Colonic mucosa (tissue), 4 donors: ENCODE measurements at regions not wholly inside any gene's neighbourhood (a gene's known extent, or its start where the extent isn't known, plus 50 kb on each side); places are given as distances from the start of the nearest gene placed in this dataset.

Experiments used
- DNase-seq: peaks from one replicate; pipeline ENCODE4 v3.0.0-alpha.2; 2020
- H3K27ac ChIP-seq: fragments of 200-600 bp; one replicate; pipeline ENCODE4 v1.8.0; 2021
- H3K27me3 ChIP-seq: fragments of 200-600 bp; one replicate; pipeline ENCODE4 v1.8.0; 2021
- H3K36me3 ChIP-seq: fragments of 200-600 bp; one replicate; pipeline ENCODE4 v1.8.0; 2021
- H3K4me1 ChIP-seq: fragments of 200-600 bp; one replicate; pipeline ENCODE4 v1.8.0; 2021; ENCODE audit warnings: mild to moderate bottlenecking
- H3K4me3 ChIP-seq: fragments of 200-600 bp; one replicate; pipeline ENCODE4 v1.8.0; 2021
- H3K9ac ChIP-seq, 2 donors: one replicate each; pipeline ENCODE4 v1.7.0; 2013; ENCODE audit warnings: control low read depth in 2 of 2, low read depth in 2 of 2, low read length in 2 of 2
- H3K9me3 ChIP-seq: fragments of 200-600 bp; one replicate; pipeline ENCODE4 v1.8.0; 2021
- intact Hi-C: fragments of 100-400 bp; cut with DNase I; formaldehyde crosslinking; loops from one replicate; pipeline ENCODE4 v1.14.1; 2022
- TF ChIP-seq, protein P1 (sequence below): fragments of 200-600 bp; IDR thresholded peaks from one replicate; pipeline ENCODE4 v1.8.0; 2022; ENCODE audit warnings: antibody characterized with exemption, mild to moderate bottlenecking
- donor health status: healthy.
- donor health status: DM: no; HTN: no; CAD: no.
- donor health status: DM: no; HTN: no; CAD: no.

DNA sequence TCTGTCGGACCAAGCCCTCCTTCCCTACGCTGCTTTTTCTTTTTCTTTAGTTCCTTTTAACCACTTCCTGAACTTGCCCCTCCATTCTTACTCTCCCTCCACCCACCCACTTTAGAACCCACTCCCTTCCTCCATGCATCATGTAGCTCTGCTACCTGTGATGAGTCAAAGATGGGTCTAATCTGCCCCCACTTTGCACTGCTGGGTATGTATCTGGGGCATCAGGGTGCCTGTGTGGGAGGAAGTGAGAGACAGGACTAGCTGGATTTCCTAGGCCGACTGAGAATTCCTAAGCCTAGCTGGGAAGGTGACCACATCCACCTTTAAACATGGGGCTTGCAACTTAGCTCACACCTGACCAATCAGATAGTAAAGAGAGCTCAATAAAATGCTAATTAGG, 157.7 kb downstream of the SEC16B start:
- DNase-seq, result no peak
- Histone ChIP-seq H3K9me3 (no peaks in the 10 kb centered on the region), H3K36me3 (no peaks in the 10 kb centered on the region), H3K27ac (no peak overlapping the region), H3K9ac (no peak overlapping the region), H3K4me3 (no peak overlapping the region), H3K4me1 (no peaks in the 10 kb centered on the region), H3K27me3 (no peaks in the 10 kb centered on the region)
- intact Hi-C loops, result no loop called here
- TF ChIP-seq, protein P1, sequence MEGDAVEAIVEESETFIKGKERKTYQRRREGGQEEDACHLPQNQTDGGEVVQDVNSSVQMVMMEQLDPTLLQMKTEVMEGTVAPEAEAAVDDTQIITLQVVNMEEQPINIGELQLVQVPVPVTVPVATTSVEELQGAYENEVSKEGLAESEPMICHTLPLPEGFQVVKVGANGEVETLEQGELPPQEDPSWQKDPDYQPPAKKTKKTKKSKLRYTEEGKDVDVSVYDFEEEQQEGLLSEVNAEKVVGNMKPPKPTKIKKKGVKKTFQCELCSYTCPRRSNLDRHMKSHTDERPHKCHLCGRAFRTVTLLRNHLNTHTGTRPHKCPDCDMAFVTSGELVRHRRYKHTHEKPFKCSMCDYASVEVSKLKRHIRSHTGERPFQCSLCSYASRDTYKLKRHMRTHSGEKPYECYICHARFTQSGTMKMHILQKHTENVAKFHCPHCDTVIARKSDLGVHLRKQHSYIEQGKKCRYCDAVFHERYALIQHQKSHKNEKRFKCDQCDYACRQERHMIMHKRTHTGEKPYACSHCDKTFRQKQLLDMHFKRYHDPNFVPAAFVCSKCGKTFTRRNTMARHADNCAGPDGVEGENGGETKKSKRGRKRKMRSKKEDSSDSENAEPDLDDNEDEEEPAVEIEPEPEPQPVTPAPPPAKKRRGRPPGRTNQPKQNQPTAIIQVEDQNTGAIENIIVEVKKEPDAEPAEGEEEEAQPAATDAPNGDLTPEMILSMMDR, result no peak

DNA sequence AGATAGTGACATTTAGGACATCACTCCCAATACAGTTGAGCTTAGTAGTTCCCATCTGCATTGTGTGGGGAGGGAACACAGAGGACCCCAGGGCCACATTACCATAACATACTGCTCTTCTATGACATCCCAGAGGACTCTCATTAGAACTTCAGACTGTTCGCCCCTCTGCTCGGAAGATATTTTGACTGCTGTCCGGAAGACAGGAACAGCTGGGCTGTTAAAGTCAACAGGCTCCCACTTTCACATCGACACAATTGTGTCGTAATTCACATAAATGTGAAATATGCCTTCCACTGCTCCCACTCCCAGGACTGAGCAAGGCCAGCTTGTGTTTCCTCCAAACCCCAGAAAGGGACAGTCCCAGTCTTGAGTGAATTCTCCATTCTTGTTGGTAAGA, 158.4 kb downstream of the SEC16B start:
- H3K4me3 ChIP-seq, result no peak overlapping the region
- intact Hi-C loops, result no loop called here
- no peaks in the 10 kb centered on the region for H3K9me3 ChIP-seq
- H3K36me3 ChIP-seq, result no peaks in the 10 kb centered on the region
- no peak for DNase-seq
- H3K27me3 ChIP-seq, result no peaks in the 10 kb centered on the region
- H3K9ac ChIP-seq, result no peak overlapping the region
- no peak overlapping the region for H3K27ac ChIP-seq
- no peaks in the 10 kb centered on the region for H3K4me1 ChIP-seq
- TF ChIP-seq, protein P1, result no peak

GRCh38 chr1:177809819-177810218, 160.0 kb downstream of the SEC16B start:
- TF ChIP-seq, protein P1, result no peak
- no peak overlapping the region for H3K4me3 ChIP-seq
- H3K9ac ChIP-seq, result no peak overlapping the region
- intact Hi-C loops, result no loop called here
- H3K9me3 ChIP-seq, result no peaks in the 10 kb centered on the region
- no peaks in the 10 kb centered on the region for H3K27me3 ChIP-seq
- H3K4me1 ChIP-seq, result no peaks in the 10 kb centered on the region
- H3K27ac ChIP-seq, result no peak overlapping the region
- DNase-seq, result no peak
- no peaks in the 10 kb centered on the region for H3K36me3 ChIP-seq

DNA sequence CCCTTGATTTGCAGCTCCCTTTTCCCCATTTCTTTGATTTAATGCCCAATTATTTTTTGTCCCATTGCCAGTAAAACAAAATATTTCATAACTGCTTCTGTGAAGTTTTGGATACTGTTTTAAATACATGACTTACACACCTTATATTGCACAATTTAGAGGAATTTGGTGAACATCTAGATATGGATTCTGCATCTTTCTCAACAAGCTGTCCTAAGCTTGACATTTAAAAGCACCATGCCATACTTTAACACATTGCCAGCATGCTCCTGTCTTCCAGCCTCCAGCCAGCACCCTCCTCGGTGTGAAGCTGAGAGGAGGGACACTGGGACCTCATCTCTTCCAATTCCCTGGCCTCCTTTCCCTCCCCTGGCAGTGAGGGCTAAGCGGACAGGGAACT, 167.6 kb downstream of the SEC16B start:
- no peaks in the 10 kb centered on the region for H3K27me3 ChIP-seq
- no peak for DNase-seq
- no peak overlapping the region for H3K4me3 ChIP-seq
- intact Hi-C loops, result no loop called here
- no peak overlapping the region for H3K27ac ChIP-seq
- no peaks in the 10 kb centered on the region for H3K36me3 ChIP-seq
- TF ChIP-seq, protein P1, result no peak
- no peaks in the 10 kb centered on the region for H3K4me1 ChIP-seq
- H3K9me3 ChIP-seq, result no peaks in the 10 kb centered on the region
- H3K9ac ChIP-seq, result no peak overlapping the region

DNA sequence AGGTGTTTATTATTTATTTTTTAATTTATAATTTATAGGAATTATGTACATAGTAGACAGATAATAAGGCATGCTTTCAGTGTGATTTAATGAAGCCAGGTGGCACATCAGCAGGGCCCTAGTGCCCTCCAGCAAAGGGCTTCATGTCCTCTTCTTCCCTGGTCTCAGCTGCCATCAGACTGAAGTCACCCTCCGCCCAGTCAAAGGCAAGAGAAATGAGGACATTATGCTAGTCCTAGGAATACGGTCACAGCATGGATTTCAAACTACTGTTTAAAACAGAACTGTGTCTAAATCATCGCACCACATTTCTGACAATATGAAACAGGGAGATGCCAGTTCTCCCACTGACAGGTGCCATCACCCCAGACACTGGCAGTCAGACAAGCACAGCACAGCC, 168.1 kb downstream of the SEC16B start:
- intact Hi-C loops, result no loop called here
- TF ChIP-seq, protein P1, result no peak
- no peaks in the 10 kb centered on the region for H3K27me3 ChIP-seq
- no peak overlapping the region for H3K4me3 ChIP-seq
- no peak for DNase-seq
- H3K27ac ChIP-seq, result no peak overlapping the region
- no peaks in the 10 kb centered on the region for H3K36me3 ChIP-seq
- H3K4me1 ChIP-seq, result no peaks in the 10 kb centered on the region
- no peaks in the 10 kb centered on the region for H3K9me3 ChIP-seq
- H3K9ac ChIP-seq, result no peak overlapping the region
